A673 (cell line): ENCODE measurements at regions not wholly inside any gene's neighbourhood (a gene's known extent, or its start where the extent isn't known, plus 50 kb on each side); places are given as distances from the start of the nearest gene placed in this dataset.

Experiments used
- BruUV-seq: library from RNA; stranded (reverse); fragments of 400-500 nt; replicated peaks from 2 replicates; lab custom pipeline; 2021; lab: Mats Ljungman, UMichigan
- CTCF ChIA-PET: fragments of 300-600 bp; sonication (Branson Sonifier 250); formaldehyde crosslinking; loops from one replicate; lab custom pipeline; 2022; ENCODE audit warnings: antibody characterized with exemption; lab: Charles Lee
- POLR2A ChIA-PET: fragments of 300-600 bp; sonication (Branson Sonifier 250); formaldehyde crosslinking; loops from one replicate; lab custom pipeline; 2022; ENCODE audit warnings: antibody characterized with exemption; ENCODE audit not compliant: low non-redundant PET; lab: Charles Lee
- DNase-seq: peaks from one replicate; pipeline ENCODE4 v3.0.0-alpha.2; 2015; ENCODE audit warnings: low spot score
- H3K27ac ChIP-seq: fragments of 200-600 bp; sonication (generic); 2 replicates; pipeline ENCODE4 v1.5.1; 2016; ENCODE audit warnings: mixed run types, low read depth, mild to moderate bottlenecking, mixed read lengths, antibody characterized with exemption, low read length; ENCODE audit not compliant: poor library complexity, severe bottlenecking
- H3K27me3 ChIP-seq: fragments of 200-600 bp; sonication (generic); replicated peaks from 2 replicates; pipeline ENCODE4 v1.6.1; 2017; ENCODE audit warnings: mixed run types, low read depth, mild to moderate bottlenecking, mixed read lengths, antibody characterized with exemption, low read length; ENCODE audit not compliant: insufficient read depth, poor library complexity
- H3K36me3 ChIP-seq: fragments of 200-600 bp; sonication (generic); 2 replicates; pipeline ENCODE4 v1.6.1; 2016; ENCODE audit warnings: mixed run types, mild to moderate bottlenecking, mixed read lengths, antibody characterized with exemption, low read length; ENCODE audit not compliant: insufficient read depth, poor library complexity, severe bottlenecking
- H3K4me1 ChIP-seq: fragments of 200-600 bp; sonication (generic); 2 replicates; pipeline ENCODE4 v1.6.1; 2017; ENCODE audit warnings: mixed run types, mild to moderate bottlenecking, mixed read lengths, antibody characterized with exemption, low read length; ENCODE audit not compliant: insufficient read depth, poor library complexity, severe bottlenecking
- H3K4me3 ChIP-seq: fragments of 200-600 bp; sonication (generic); 2 replicates; pipeline ENCODE4 v1.5.1; 2016; ENCODE audit warnings: low read depth, mixed run types, mild to moderate bottlenecking, mixed read lengths, low read length; ENCODE audit not compliant: poor library complexity, severe bottlenecking
- H3K9me3 ChIP-seq: fragments of 200-600 bp; sonication (generic); 2 replicates; pipeline ENCODE4 v1.6.1; 2016; ENCODE audit warnings: mixed run types, low read depth, mild to moderate bottlenecking, mixed read lengths, antibody characterized with exemption, low read length; ENCODE audit not compliant: poor library complexity, severe bottlenecking
- CTCF ChIP-seq: fragments of 300-800, 200-600 bp; sonication (generic); conservative IDR thresholded peaks from 2 replicates; pipeline ENCODE4 v1.5.1; 2017; ENCODE audit warnings: low read depth, mild to moderate bottlenecking, antibody characterized with exemption, low read length, moderate library complexity, mixed read lengths
- EZH2 ChIP-seq: fragments of 200-600 bp; sonication (generic); IDR thresholded peaks from 2 replicates; pipeline ENCODE4 v1.6.1; 2017; ENCODE audit warnings: borderline replicate concordance, low read depth, mild to moderate bottlenecking, mixed read lengths, antibody characterized with exemption, low read length; ENCODE audit not compliant: poor library complexity, severe bottlenecking
- intact Hi-C: fragments of 100-400 bp; cut with micrococcal nuclease; formaldehyde crosslinking; loops from one replicate; pipeline ENCODE4 v1.10.0; 2022; ENCODE audit not compliant: unreplicated experiment

- Histone ChIP-seq H3K27me3 (no peaks in the 10 kb centered on the region), H3K36me3 (no peaks in the 10 kb centered on the region), H3K27ac (no peak overlapping the region), H3K4me3 (no peak overlapping the region), H3K9me3 (no peaks in the 10 kb centered on the region), H3K4me1 (no peaks in the 10 kb centered on the region)
- TF ChIP-seq EZH2: no peak
- TF ChIP-seq CTCF: no peak
- ChIA-PET CTCF (no interaction called here), POLR2A (no interaction called here)
- intact Hi-C loops: no loop called here
- no TSS peak for BruUV-seq
- DNase-seq: no peak
Observed at GRCh38 chr5:33284681-33285080, 156.1 kb upstream of the TARS1 start.

GRCh38 chr5:33287242-33287641, 153.5 kb upstream of the TARS1 start:
- H3K4me3 ChIP-seq: no peak overlapping the region
- no peak for TF ChIP-seq CTCF
- no peak for TF ChIP-seq EZH2
- ChIA-PET CTCF (no interaction called here), POLR2A (no interaction called here)
- intact Hi-C loops: no loop called here
- DNase-seq: no peak
- no peaks in the 10 kb centered on the region for H3K4me1 ChIP-seq
- BruUV-seq: no TSS peak
- H3K9me3 ChIP-seq: no peaks in the 10 kb centered on the region
- H3K27ac ChIP-seq: no peak overlapping the region
- H3K27me3 ChIP-seq: no peaks in the 10 kb centered on the region
- H3K36me3 ChIP-seq: no peaks in the 10 kb centered on the region

GRCh38 chr5:33291216-33292000, 149.4 kb upstream of the TARS1 start:
- no TSS peak for BruUV-seq
- H3K27me3 ChIP-seq: no peaks in the 10 kb centered on the region
- intact Hi-C loops: no loop called here
- H3K36me3 ChIP-seq: no peaks in the 10 kb centered on the region
- no peak overlapping the region for H3K27ac ChIP-seq
- CTCF ChIA-PET: no interaction called here
- POLR2A ChIA-PET: no interaction called here
- no peak for DNase-seq
- no peaks in the 10 kb centered on the region for H3K9me3 ChIP-seq
- no peak for TF ChIP-seq CTCF
- no peak for TF ChIP-seq EZH2
- no peak overlapping the region for H3K4me3 ChIP-seq
- no peaks in the 10 kb centered on the region for H3K4me1 ChIP-seq
